Ishikawa (cell line): ENCODE measurements at regions not wholly inside any gene's neighbourhood (a gene's known extent, or its start where the extent isn't known, plus 50 kb on each side); places are given as distances from the start of the nearest gene placed in this dataset.

Experiments
- CEBPB ChIP-seq: IDR thresholded peaks from 2 replicates; pipeline ENCODE4 v1.6.1; 2012
- CREB1 ChIP-seq: IDR thresholded peaks from 2 replicates; pipeline ENCODE4 v1.6.1; 2012; ENCODE audit warnings: low read depth
- EGR1 ChIP-seq: IDR thresholded peaks from 2 replicates; pipeline ENCODE4 v1.6.1; 2012
- EP300 ChIP-seq: IDR thresholded peaks from 2 replicates; pipeline ENCODE4 v1.6.1; 2012; ENCODE audit warnings: borderline replicate concordance
- FOXM1 ChIP-seq: IDR thresholded peaks from 2 replicates; pipeline ENCODE4 v1.6.1; 2012; ENCODE audit warnings: low read depth, borderline replicate concordance
- MAX ChIP-seq: IDR thresholded peaks from 2 replicates; pipeline ENCODE4 v1.6.1; 2012
- NFIC ChIP-seq: IDR thresholded peaks from 2 replicates; pipeline ENCODE4 v1.6.1; 2012
- RAD21 ChIP-seq: IDR thresholded peaks from 2 replicates; pipeline ENCODE4 v1.6.1; 2012; ENCODE audit warnings: low read depth
- REST ChIP-seq: IDR thresholded peaks from 2 replicates; pipeline ENCODE4 v1.6.1; 2012; ENCODE audit warnings: low read depth, mild to moderate bottlenecking
- TAF1 ChIP-seq: IDR thresholded peaks from 2 replicates; pipeline ENCODE4 v1.6.1; 2012; ENCODE audit warnings: low read depth, mild to moderate bottlenecking
- TCF12 ChIP-seq: IDR thresholded peaks from 2 replicates; pipeline ENCODE4 v1.6.1; 2012; ENCODE audit warnings: low read depth
- TEAD4 ChIP-seq: IDR thresholded peaks from 2 replicates; pipeline ENCODE4 v1.6.1; 2012
- USF1 ChIP-seq: IDR thresholded peaks from 2 replicates; pipeline ENCODE4 v1.6.1; 2012
- YY1 ChIP-seq: IDR thresholded peaks from 2 replicates; pipeline ENCODE4 v1.6.1; 2012; ENCODE audit warnings: low read depth
- ZBTB7A ChIP-seq: IDR thresholded peaks from 2 replicates; pipeline ENCODE4 v1.6.1; 2012; ENCODE audit warnings: low read depth

- TF ChIP-seq ZBTB7A (no peak), CEBPB (no peak), EP300 (no peak), TAF1 (no peak), TCF12 (no peak), CREB1 (no peak), USF1 (no peak), YY1 (no peak), EGR1 (no peak), NFIC (no peak), RAD21 (no peak), FOXM1 (no peak), TEAD4 (no peak), REST (no peak), MAX (no peak)
Measured at GRCh38 chr12:97293541-97293940, 169.1 kb upstream of the RMST start.

- TF ChIP-seq RAD21 (no peak), REST (no peak), EP300 (no peak), TEAD4 (no peak), TCF12 (no peak), NFIC (no peak), FOXM1 (no peak), YY1 (no peak), ZBTB7A (no peak), MAX (no peak), CREB1 (no peak), EGR1 (no peak), USF1 (no peak), CEBPB (no peak), TAF1 (no peak)
Measured at GRCh38 chr12:97299847-97300246, 162.8 kb upstream of the RMST start.

GRCh38 chr12:97300431-97300830 is 162.2 kb upstream of the RMST start:
- TF ChIP-seq NFIC (no peak), MAX (no peak), EP300 (no peak), TCF12 (no peak)

GRCh38 chr12:97300891-97301290 is 161.7 kb upstream of the RMST start:
- TF ChIP-seq MAX: no peak
- no peak for TF ChIP-seq TAF1
- TF ChIP-seq TCF12: no peak
- no peak for TF ChIP-seq USF1

- TF ChIP-seq CEBPB (no peak), CREB1 (no peak), EP300 (no peak), FOXM1 (no peak), REST (no peak), MAX (no peak), TCF12 (no peak)
Measured at GRCh38 chr12:97301576-97301975, 161.0 kb upstream of the RMST start.
